Naive thymus-derived CD4-positive, alpha-beta T cell (primary cell): ENCODE measurements at regions not wholly inside any gene's neighbourhood (a gene's known extent, or its start where the extent isn't known, plus 50 kb on each side); places are given as distances from the start of the nearest gene placed in this dataset.

Experiments used
- ATAC-seq: fragments of 150-1000 bp; cut with Tn5 transposase; 2 replicates; pipeline ENCODE4 v1.10.0; 2021; ENCODE audit warnings: mild to moderate bottlenecking, moderate library complexity
- CTCF ChIA-PET: fragments of 350-600 bp; sonication (Branson Sonifier 250); formaldehyde crosslinking; loops from one replicate; lab custom pipeline; 2021; ENCODE audit warnings: antibody characterized with exemption; lab: Charles Lee
- POLR2A ChIA-PET: fragments of 350-600 bp; sonication (Branson Sonifier 250); formaldehyde crosslinking; loops from one replicate; lab custom pipeline; 2021; ENCODE audit warnings: antibody characterized with exemption, inconsistent platforms; lab: Charles Lee
- DNase-seq, 9 donors: peaks; one replicate each; pipeline versions ENCODE4 v3.0.0 to v3.0.0-alpha.2; 2020 to 2022; ENCODE audit warnings: mixed read lengths in 1 of 9
- H3K27ac ChIP-seq: one replicate; pipeline ENCODE4 v1.7.0; 2013; ENCODE audit warnings: mild to moderate bottlenecking, low read depth, low read length, moderate library complexity
- H3K27me3 ChIP-seq, 2 donors: one replicate each; pipeline ENCODE4 v1.7.0; 2013; ENCODE audit warnings: low read length in 2 of 2, mild to moderate bottlenecking in 2 of 2, moderate library complexity in 2 of 2; ENCODE audit not compliant: control insufficient read depth in 2 of 2, insufficient read depth in 2 of 2
- H3K36me3 ChIP-seq, 3 experiments: 1 replicate in 2 of 3; 2 replicates in 1 of 3; pipeline ENCODE4 v1.7.0; 2013; ENCODE audit warnings: low read length in 3 of 3, mild to moderate bottlenecking in 3 of 3, moderate library complexity in 1 of 3; ENCODE audit not compliant: insufficient read depth in 3 of 3, control insufficient read depth in 2 of 3
- H3K4me1 ChIP-seq, 2 donors: one replicate each; pipeline ENCODE4 v1.7.0; 2013; ENCODE audit warnings: low read length in 2 of 2, mild to moderate bottlenecking in 2 of 2, moderate library complexity in 1 of 2; ENCODE audit not compliant: control insufficient read depth in 2 of 2, insufficient read depth in 2 of 2
- H3K4me3 ChIP-seq: 2 replicates; pipeline ENCODE4 v1.7.0; 2013; ENCODE audit warnings: mild to moderate bottlenecking, low read length
- H3K9me3 ChIP-seq, 3 experiments: 1 replicate in 2 of 3; 2 replicates in 1 of 3; pipeline ENCODE4 v1.7.0; 2013; ENCODE audit warnings: low read length in 3 of 3; ENCODE audit not compliant: control insufficient read depth in 2 of 3
- H3K27ac Mint-ChIP-seq, 9 donors: one replicate each; pipeline ENCODE4 v1.8.0; 2020 to 2022; ENCODE audit warnings: mixed read lengths in 9 of 9, mild to moderate bottlenecking in 8 of 9, moderate library complexity in 5 of 9, inconsistent platforms in 2 of 9
- H3K27me3 Mint-ChIP-seq, 5 donors: one replicate each; pipeline ENCODE4 v1.8.0; 2021 to 2022; ENCODE audit warnings: mixed read lengths in 5 of 5, mild to moderate bottlenecking in 1 of 5
- H3K36me3 Mint-ChIP-seq, 5 donors: one replicate each; pipeline ENCODE4 v1.8.0; 2020 to 2022; ENCODE audit warnings: mixed read lengths in 5 of 5, mild to moderate bottlenecking in 3 of 5, inconsistent platforms in 1 of 5
- H3K4me1 Mint-ChIP-seq, 7 donors: one replicate each; pipeline ENCODE4 v1.8.0; 2020 to 2022; ENCODE audit warnings: mixed read lengths in 7 of 7, mild to moderate bottlenecking in 3 of 7, inconsistent platforms in 1 of 7
- H3K4me3 Mint-ChIP-seq, 10 donors: one replicate each; pipeline ENCODE4 v1.8.0; 2020 to 2022; ENCODE audit warnings: mild to moderate bottlenecking in 10 of 10, mixed read lengths in 10 of 10, moderate library complexity in 6 of 10, inconsistent platforms in 2 of 10
- H3K9me3 Mint-ChIP-seq, 11 donors: one replicate each; pipeline ENCODE4 v1.8.0; 2020 to 2022; ENCODE audit warnings: mixed read lengths in 11 of 11, mild to moderate bottlenecking in 4 of 11, inconsistent platforms in 1 of 11, moderate library complexity in 1 of 11
- intact Hi-C, 2 donors: fragments of 100-400 bp; cut with micrococcal nuclease; formaldehyde crosslinking; loops; one replicate each; pipeline ENCODE4 v1.15.1; 2023

- no peak overlapping the region for H3K27ac Mint-ChIP-seq
- no peak overlapping the region for H3K27ac ChIP-seq
- H3K9me3 ChIP-seq, result no peaks in the 10 kb centered on the region
- H3K27me3 Mint-ChIP-seq, result no peaks in the 10 kb centered on the region
- no peak for ATAC-seq
- no peak overlapping the region for H3K4me3 Mint-ChIP-seq
- no peaks in the 10 kb centered on the region for H3K36me3 ChIP-seq
- H3K4me1 ChIP-seq, result no peaks in the 10 kb centered on the region
- H3K4me1 Mint-ChIP-seq, result no peaks in the 10 kb centered on the region
- intact Hi-C loops, result no loop called here
- ChIA-PET POLR2A (no interaction called here), CTCF (no interaction called here)
- no peak overlapping the region for H3K4me3 ChIP-seq
- no peaks in the 10 kb centered on the region for H3K36me3 Mint-ChIP-seq
- peaks cover 0 to 9% (median 5%) of the 10 kb centered on the region in 11 donors for H3K9me3 Mint-ChIP-seq
- H3K27me3 ChIP-seq, result no peaks in the 10 kb centered on the region
- DNase-seq, result no peak
Observed at GRCh38 chr5:2841208-2841607, 89.7 kb upstream of the IRX2 start.

- Mint-ChIP-seq H3K27ac (no peak overlapping the region), H3K4me1 (no peaks in the 10 kb centered on the region), H3K36me3 (no peaks in the 10 kb centered on the region), H3K27me3 (no peaks in the 10 kb centered on the region), H3K4me3 (no peak overlapping the region), H3K9me3 (peaks cover 0 to 7% (median 5%) of the 10 kb centered on the region in 11 donors)
- CTCF ChIA-PET, result no interaction called here
- no peaks in the 10 kb centered on the region for H3K27me3 ChIP-seq
- no peaks in the 10 kb centered on the region for H3K36me3 ChIP-seq
- H3K9me3 ChIP-seq, result no peaks in the 10 kb centered on the region
- POLR2A ChIA-PET, result no interaction called here
- H3K4me3 ChIP-seq, result no peak overlapping the region
- H3K27ac ChIP-seq, result no peak overlapping the region
- DNase-seq (no peak), ATAC-seq (no peak)
- intact Hi-C loops, result no loop called here
- H3K4me1 ChIP-seq, result no peaks in the 10 kb centered on the region
Observed at GRCh38 chr5:2840372-2840915, 89.0 kb upstream of the IRX2 start.

GRCh38 chr5:2836133-2836532, 84.7 kb upstream of the IRX2 start:
- Histone ChIP-seq H3K27me3 (no peaks in the 10 kb centered on the region), H3K4me1 (no peaks in the 10 kb centered on the region), H3K9me3 (no peaks in the 10 kb centered on the region), H3K4me3 (no peak overlapping the region), H3K36me3 (no peaks in the 10 kb centered on the region), H3K27ac (no peak overlapping the region)
- ATAC-seq, result no peak
- H3K27ac Mint-ChIP-seq, result no peak overlapping the region
- no peaks in the 10 kb centered on the region for H3K4me1 Mint-ChIP-seq
- no peaks in the 10 kb centered on the region for H3K36me3 Mint-ChIP-seq
- ChIA-PET POLR2A (no interaction called here), CTCF (no interaction called here)
- intact Hi-C loops, result no loop called here
- peaks cover 0 to 7% (median 3%) of the 10 kb centered on the region in 11 donors for H3K9me3 Mint-ChIP-seq
- no peak overlapping the region for H3K4me3 Mint-ChIP-seq
- peaks cover 0 to 4% (median 0%) of the 10 kb centered on the region in 5 donors for H3K27me3 Mint-ChIP-seq
- DNase-seq, result no peak

GRCh38 chr5:2833556-2833955, 82.1 kb upstream of the IRX2 start:
- no peaks in the 10 kb centered on the region for H3K4me1 ChIP-seq
- H3K4me3 ChIP-seq, result no peak overlapping the region
- H3K36me3 ChIP-seq, result no peaks in the 10 kb centered on the region
- peaks cover 0 to 9% (median 4%) of the 10 kb centered on the region in 11 donors for H3K9me3 Mint-ChIP-seq
- H3K27ac ChIP-seq, result no peak overlapping the region
- H3K27me3 Mint-ChIP-seq, result peaks cover 0 to 4% (median 0%) of the 10 kb centered on the region in 5 donors
- no peak overlapping the region for H3K27ac Mint-ChIP-seq
- POLR2A ChIA-PET, result no interaction called here
- no peaks in the 10 kb centered on the region for H3K27me3 ChIP-seq
- H3K9me3 ChIP-seq, result no peaks in the 10 kb centered on the region
- CTCF ChIA-PET, result no interaction called here
- H3K4me3 Mint-ChIP-seq, result no peak overlapping the region
- ATAC-seq (no peak), DNase-seq (no peak)
- H3K36me3 Mint-ChIP-seq, result no peaks in the 10 kb centered on the region
- no peaks in the 10 kb centered on the region for H3K4me1 Mint-ChIP-seq
- intact Hi-C loops, result no loop called here

- H3K36me3 ChIP-seq, result no peaks in the 10 kb centered on the region
- no peaks in the 10 kb centered on the region for H3K4me1 Mint-ChIP-seq
- peaks cover 0 to 8% (median under 1%) of the 10 kb centered on the region in 11 donors for H3K9me3 Mint-ChIP-seq
- no peak overlapping the region for H3K4me3 Mint-ChIP-seq
- H3K27me3 ChIP-seq, result no peaks in the 10 kb centered on the region
- intact Hi-C loops, result no loop called here
- no peak overlapping the region for H3K27ac Mint-ChIP-seq
- DNase-seq (no peak), ATAC-seq (no peak)
- H3K9me3 ChIP-seq, result no peaks in the 10 kb centered on the region
- ChIA-PET POLR2A (no interaction called here), CTCF (no interaction called here)
- H3K27me3 Mint-ChIP-seq, result peaks cover 0 to 4% (median 0%) of the 10 kb centered on the region in 5 donors
- no peaks in the 10 kb centered on the region for H3K36me3 Mint-ChIP-seq
- no peak overlapping the region for H3K27ac ChIP-seq
- no peaks in the 10 kb centered on the region for H3K4me1 ChIP-seq
- no peak overlapping the region for H3K4me3 ChIP-seq
Observed at GRCh38 chr5:2832394-2832793, 80.9 kb upstream of the IRX2 start.

- no peak for DNase-seq
- ChIA-PET POLR2A (no interaction called here), CTCF (no interaction called here)
- no peak for ATAC-seq
- Mint-ChIP-seq H3K27me3 (peaks cover 0 to 8% (median 0%) of the 10 kb centered on the region in 5 donors), H3K4me3 (no peak overlapping the region), H3K4me1 (no peaks in the 10 kb centered on the region), H3K9me3 (peaks cover 0 to 20% (median 4%) of the 10 kb centered on the region in 11 donors), H3K27ac (no peak overlapping the region), H3K36me3 (no peaks in the 10 kb centered on the region)
- Histone ChIP-seq H3K36me3 (no peaks in the 10 kb centered on the region), H3K4me3 (no peak overlapping the region), H3K27me3 (no peaks in the 10 kb centered on the region), H3K4me1 (no peaks in the 10 kb centered on the region), H3K9me3 (no peaks in the 10 kb centered on the region), H3K27ac (no peak overlapping the region)
- intact Hi-C loops, result no loop called here
Observed at GRCh38 chr5:2829239-2829638, 77.8 kb upstream of the IRX2 start.

GRCh38 chr5:2818936-2819335, 67.5 kb upstream of the IRX2 start:
- POLR2A ChIA-PET, result no interaction called here
- no peaks in the 10 kb centered on the region for H3K4me1 ChIP-seq
- Mint-ChIP-seq H3K4me1 (no peaks in the 10 kb centered on the region), H3K36me3 (no peaks in the 10 kb centered on the region), H3K4me3 (no peak overlapping the region), H3K9me3 (peaks cover 0 to 9% (median 4%) of the 10 kb centered on the region in 11 donors), H3K27me3 (peaks cover 0 to 6% (median 0%) of the 10 kb centered on the region in 5 donors), H3K27ac (no peak overlapping the region)
- peak; percentile 16 for ATAC-seq
- H3K27me3 ChIP-seq, result no peaks in the 10 kb centered on the region
- no peak for DNase-seq
- intact Hi-C loops, result no loop called here
- H3K9me3 ChIP-seq, result no peaks in the 10 kb centered on the region
- H3K36me3 ChIP-seq, result no peaks in the 10 kb centered on the region
- H3K27ac ChIP-seq, result no peak overlapping the region
- CTCF ChIA-PET, result no interaction called here
- H3K4me3 ChIP-seq, result no peak overlapping the region
